ENCODE measurements at regions not wholly inside any gene's neighbourhood (a gene's known extent, or its start where the extent isn't known, plus 50 kb on each side); places are given as distances from the start of the nearest gene placed in this dataset.
"Not testable (repeated sequence)": the region's sequence is repeated elsewhere in the genome, so short reads cannot be mapped to it uniquely, and the experiment has no call there.

- Mint-ChIP-seq H3K27me3 (ENCODE audit: low read depth in 3 of 3) (peaks cover 0 to 3% (median 2%) of the 10 kb centered on the region in 3 donors), H3K9me3 (peaks cover 0 to 15% (median 2%) of the 10 kb centered on the region in 6 donors), H3K27ac (no peak overlapping the region), H3K4me3 (no peak overlapping the region), H3K36me3 (no peaks in the 10 kb centered on the region), H3K4me1 (no peaks in the 10 kb centered on the region)
- no peak for DNase-seq
Measured at GRCh38 chr7:153087498-153087897, 327.9 kb downstream of the ACTR3B start.

GRCh38 chr7:153088601-153089000, 329.0 kb downstream of the ACTR3B start:
- no peak overlapping the region for H3K27ac Mint-ChIP-seq
- no peaks in the 10 kb centered on the region for H3K36me3 Mint-ChIP-seq
- DNase-seq, result no peak
- H3K27me3 Mint-ChIP-seq (ENCODE audit: low read depth in 3 of 3), result peaks cover 0 to 3% (median under 1%) of the 10 kb centered on the region in 3 donors
- H3K9me3 Mint-ChIP-seq, result peaks cover 0 to 15% (median 0%) of the 10 kb centered on the region in 6 donors
- no peak overlapping the region for H3K4me3 Mint-ChIP-seq
- H3K4me1 Mint-ChIP-seq, result no peaks in the 10 kb centered on the region

- Mint-ChIP-seq H3K36me3 (no peaks in the 10 kb centered on the region), H3K27ac (no peak overlapping the region), H3K27me3 (ENCODE audit: low read depth in 3 of 3) (peaks cover 2 to 5% (median 3%) of the 10 kb centered on the region in 3 donors), H3K9me3 (peaks cover 0 to 16% (median 6%) of the 10 kb centered on the region in 6 donors), H3K4me1 (no peaks in the 10 kb centered on the region), H3K4me3 (no peak overlapping the region)
- DNase-seq, result no peak
Measured at GRCh38 chr7:153090209-153090608, 330.7 kb downstream of the ACTR3B start.

GRCh38 chr7:153090764-153091163, 331.2 kb downstream of the ACTR3B start:
- Mint-ChIP-seq H3K4me3 (no peak overlapping the region), H3K27me3 (ENCODE audit: low read depth in 3 of 3) (peaks cover 2 to 5% (median 3%) of the 10 kb centered on the region in 3 donors), H3K4me1 (no peaks in the 10 kb centered on the region), H3K9me3 (peaks cover 0 to 19% (median 5%) of the 10 kb centered on the region in 6 donors), H3K36me3 (no peaks in the 10 kb centered on the region), H3K27ac (no peak overlapping the region)
- no peak for DNase-seq

- H3K36me3 Mint-ChIP-seq, result no peaks in the 10 kb centered on the region
- H3K4me1 Mint-ChIP-seq, result no peaks in the 10 kb centered on the region
Measured at GRCh38 chr7:153091477-153091876, 331.9 kb downstream of the ACTR3B start.

GRCh38 chr7:153097511-153098201, 338.1 kb downstream of the ACTR3B start:
- Mint-ChIP-seq H3K9me3 (peaks cover 0 to 11% (median 4%) of the 10 kb centered on the region in 6 donors), H3K27ac (no peak overlapping the region), H3K27me3 (ENCODE audit: low read depth in 3 of 3) (peaks cover 2 to 4% (median 3%) of the 10 kb centered on the region in 3 donors), H3K4me1 (no peaks in the 10 kb centered on the region), H3K36me3 (no peaks in the 10 kb centered on the region), H3K4me3 (no peak overlapping the region)
- no peak for DNase-seq

More at GRCh38 chr7:153091477-153091876, 331.9 kb downstream of the ACTR3B start:
- Mint-ChIP-seq H3K27me3 (ENCODE audit: low read depth in 3 of 3) (peaks cover 2 to 3% (median 3%) of the 10 kb centered on the region in 3 donors), H3K9me3 (peaks cover 0 to 21% (median 5%) of the 10 kb centered on the region in 6 donors), H3K27ac (no peak overlapping the region), H3K4me3 (no peak overlapping the region)
- no peak for DNase-seq

GRCh38 chr7:153099235-153099634, 339.7 kb downstream of the ACTR3B start:
- H3K4me3 Mint-ChIP-seq, result no peak overlapping the region
- H3K27me3 Mint-ChIP-seq (ENCODE audit: low read depth in 3 of 3), result peaks cover 0 to 4% (median 3%) of the 10 kb centered on the region in 3 donors
- peaks cover 0 to 7% (median 1%) of the 10 kb centered on the region in 6 donors for H3K9me3 Mint-ChIP-seq
- no peaks in the 10 kb centered on the region for H3K4me1 Mint-ChIP-seq
- no peak overlapping the region for H3K27ac Mint-ChIP-seq
- no peaks in the 10 kb centered on the region for H3K36me3 Mint-ChIP-seq
- no peak for DNase-seq

GRCh38 chr7:153100691-153101237, 341.2 kb downstream of the ACTR3B start:
- no peaks in the 10 kb centered on the region for H3K4me1 Mint-ChIP-seq
- H3K36me3 Mint-ChIP-seq, result no peaks in the 10 kb centered on the region
- DNase-seq, result no peak

GRCh38 chr7:153103202-153103601, 343.6 kb downstream of the ACTR3B start:
- Mint-ChIP-seq H3K4me3 (no peak overlapping the region), H3K9me3 (peaks cover 0 to 1% (median 0%) of the 10 kb centered on the region in 6 donors), H3K4me1 (no peaks in the 10 kb centered on the region), H3K27me3 (ENCODE audit: low read depth in 3 of 3) (peaks cover 0 to 2% (median 0%) of the 10 kb centered on the region in 3 donors), H3K27ac (no peak overlapping the region), H3K36me3 (no peaks in the 10 kb centered on the region)
- no peak for DNase-seq

More at GRCh38 chr7:153100691-153101237, 341.2 kb downstream of the ACTR3B start:
- Mint-ChIP-seq H3K4me3 (no peak overlapping the region), H3K27ac (no peak overlapping the region), H3K9me3 (peaks cover 0 to 2% (median 0%) of the 10 kb centered on the region in 6 donors), H3K27me3 (ENCODE audit: low read depth in 3 of 3) (peaks cover 0 to 2% (median 0%) of the 10 kb centered on the region in 3 donors)

GRCh38 chr7:153107826-153108225, 348.3 kb downstream of the ACTR3B start:
- H3K27ac Mint-ChIP-seq, result no peak overlapping the region
- no peaks in the 10 kb centered on the region for H3K4me1 Mint-ChIP-seq
- H3K4me3 Mint-ChIP-seq, result no peak overlapping the region
- no peaks in the 10 kb centered on the region for H3K36me3 Mint-ChIP-seq
- H3K27me3 Mint-ChIP-seq (ENCODE audit: low read depth in 3 of 3), result peaks cover 0 to 3% (median 0%) of the 10 kb centered on the region in 3 donors
- H3K9me3 Mint-ChIP-seq, result peaks cover 0 to 11% (median 4%) of the 10 kb centered on the region in 6 donors
- DNase-seq, result no peak

GRCh38 chr7:153109566-153109965, 350.0 kb downstream of the ACTR3B start:
- Mint-ChIP-seq H3K27ac (no peak overlapping the region), H3K4me3 (no peak overlapping the region), H3K9me3 (peaks cover 0 to 11% (median 5%) of the 10 kb centered on the region in 6 donors), H3K27me3 (ENCODE audit: low read depth in 3 of 3) (peaks cover 0 to 3% (median 0%) of the 10 kb centered on the region in 3 donors), H3K36me3 (no peaks in the 10 kb centered on the region), H3K4me1 (no peaks in the 10 kb centered on the region)
- no peak for DNase-seq

- Mint-ChIP-seq H3K27me3 (ENCODE audit: low read depth in 3 of 3) (peaks cover 0 to 3% (median 0%) of the 10 kb centered on the region in 3 donors), H3K36me3 (no peaks in the 10 kb centered on the region), H3K9me3 (peaks cover 0 to 11% (median 5%) of the 10 kb centered on the region in 6 donors), H3K27ac (no peak overlapping the region), H3K4me3 (no peak overlapping the region), H3K4me1 (no peaks in the 10 kb centered on the region)
- no peak for DNase-seq
Measured at GRCh38 chr7:153110606-153111005, 351.1 kb downstream of the ACTR3B start.

- H3K4me1 Mint-ChIP-seq; DNase-seq; H3K4me3 Mint-ChIP-seq; H3K27ac Mint-ChIP-seq; H3K27me3 Mint-ChIP-seq (ENCODE audit: low read depth in 3 of 3); H3K36me3 Mint-ChIP-seq: not testable (repeated sequence)
- H3K9me3 Mint-ChIP-seq, result peaks cover 2 to 34% (median 12%) of the 10 kb centered on the region in 6 donors
Measured at GRCh38 chr7:153122255-153122654, 362.7 kb downstream of the ACTR3B start.

- Mint-ChIP-seq H3K4me3 (no peak overlapping the region), H3K9me3 (peaks cover 5 to 27% (median 8%) of the 10 kb centered on the region in 6 donors), H3K27me3 (ENCODE audit: low read depth in 3 of 3) (peaks cover 0 to 3% (median 2%) of the 10 kb centered on the region in 3 donors), H3K27ac (no peak overlapping the region), H3K4me1 (no peaks in the 10 kb centered on the region), H3K36me3 (peaks cover 0 to 5% (median 0%) of the 10 kb centered on the region in 3 donors)
- no peak for DNase-seq
Measured at GRCh38 chr7:153130052-153130451, 370.5 kb downstream of the ACTR3B start.

All from immature natural killer cell (primary cell).